ACHN (cell line): ENCODE measurements at regions not wholly inside any gene's neighbourhood (a gene's known extent, or its start where the extent isn't known, plus 50 kb on each side); places are given as distances from the start of the nearest gene placed in this dataset.
"Not testable (repeated sequence)": the region's sequence is repeated elsewhere in the genome, so short reads cannot be mapped to it uniquely, and the experiment has no call there.

Source experiments
- DNase-seq: peaks from one replicate; pipeline ENCODE4 v3.0.0-alpha.2; 2015
- in situ Hi-C: cut with HindIII; loops from 2 replicates; pipeline ENCODE4 v1.10.0; 2017; ENCODE audit warnings: low sequenced_read_pairs, low pct_ligation_motif_present, low pct_unique_long_range_greater_than_20kb

- in situ Hi-C loops = no loop called here
- peak; percentile 24 for DNase-seq
These were observed 264.3 kb upstream of the RIMS1 start for GRCh38 chr6:71621918-71622519.

GRCh38 chr6:71642120-71642519, 244.2 kb upstream of the RIMS1 start:
- in situ Hi-C loops = no loop called here
- DNase-seq = no peak

GRCh38 chr6:71642793-71643192, 243.6 kb upstream of the RIMS1 start:
- in situ Hi-C loops = no loop called here
- no peak for DNase-seq

GRCh38 chr6:71645299-71645698, 241.1 kb upstream of the RIMS1 start:
- DNase-seq = no peak
- in situ Hi-C loops = no loop called here

- in situ Hi-C loops = no loop called here
- no peak for DNase-seq
These were observed 236.4 kb upstream of the RIMS1 start for GRCh38 chr6:71649915-71650314.

GRCh38 chr6:71651636-71652035, 234.7 kb upstream of the RIMS1 start:
- in situ Hi-C loops = no loop called here
- DNase-seq = no peak

GRCh38 chr6:71656121-71656520, 230.2 kb upstream of the RIMS1 start:
- no peak for DNase-seq

GRCh38 chr6:71665931-71666330, 220.4 kb upstream of the RIMS1 start:
- DNase-seq = no peak
- in situ Hi-C loops = no loop called here

More at GRCh38 chr6:71656121-71656520, 230.2 kb upstream of the RIMS1 start:
- in situ Hi-C loops = no loop called here

- in situ Hi-C loops = no loop called here
- DNase-seq = no peak
These were observed 213.5 kb upstream of the RIMS1 start for GRCh38 chr6:71672876-71673275.

GRCh38 chr6:71675386-71675785, 211.0 kb upstream of the RIMS1 start:
- DNase-seq = no peak
- in situ Hi-C loops = no loop called here

- in situ Hi-C loops = no loop called here
- DNase-seq = no peak
These were observed 210.1 kb upstream of the RIMS1 start for GRCh38 chr6:71676298-71676697.

- no peak for DNase-seq
- in situ Hi-C loops = no loop called here
These were observed 208.3 kb upstream of the RIMS1 start for GRCh38 chr6:71678091-71678490.

- DNase-seq = no peak
- in situ Hi-C loops = no loop called here
These were observed 205.0 kb upstream of the RIMS1 start for GRCh38 chr6:71681234-71681867.

GRCh38 chr6:71686021-71686677, 200.2 kb upstream of the RIMS1 start:
- in situ Hi-C loops, DNase-seq: not testable (repeated sequence)

GRCh38 chr6:71698702-71699101, 187.6 kb upstream of the RIMS1 start:
- no peak for DNase-seq
- in situ Hi-C loops = no loop called here

GRCh38 chr6:71706523-71706922, 179.8 kb upstream of the RIMS1 start:
- no peak for DNase-seq
- in situ Hi-C loops = no loop called here

GRCh38 chr6:71707059-71707458, 179.3 kb upstream of the RIMS1 start:
- in situ Hi-C loops = no loop called here
- DNase-seq = no peak

GRCh38 chr6:71720705-71721104, 165.6 kb upstream of the RIMS1 start:
- in situ Hi-C loops = no loop called here
- no peak for DNase-seq

- in situ Hi-C loops = no loop called here
- no peak for DNase-seq
These were observed 164.7 kb upstream of the RIMS1 start for GRCh38 chr6:71721642-71722041.

GRCh38 chr6:71722736-71723135, 163.6 kb upstream of the RIMS1 start:
- DNase-seq = no peak

More at GRCh38 chr6:71722736-71723135, 163.6 kb upstream of the RIMS1 start:
- in situ Hi-C loops = no loop called here
